ENCODE measurements at regions not wholly inside any gene's neighbourhood (a gene's known extent, or its start where the extent isn't known, plus 50 kb on each side); places are given as distances from the start of the nearest gene placed in this dataset.

- TF ChIP-seq CTCF (IDR thresholded peaks at IDR 0.05; ENCODE audit: low read length): no peak
- no peak for TF ChIP-seq EZH2phosphoT487 (IDR thresholded peaks at IDR 0.05; ENCODE audit: low read length)
- TF ChIP-seq EZH2 (optimal IDR thresholded peaks at IDR 0.05; ENCODE audit: low read depth, low read length): no peak
- Histone ChIP-seq H3K9me3 (replicated peaks; ENCODE audit: insufficient read depth, low read length) (no peaks in the 10 kb centered on the region), H3K27me3 (replicated peaks; ENCODE audit: insufficient read depth, low read length) (no peaks in the 10 kb centered on the region), H3K9ac (ENCODE audit: low read length) (no peak overlapping the region), H3K9me2 (replicated peaks; ENCODE audit: insufficient read depth, low read length) (no peaks in the 10 kb centered on the region), H3K4me1 (ENCODE audit: low read length) (peaks cover 19% of the 10 kb centered on the region), H3K4me3 (ENCODE audit: low read length) (no peak overlapping the region), H2AFZ (ENCODE audit: low read length) (no peak overlapping the region), H3K36me3 (replicated peaks; ENCODE audit: insufficient read depth, low read length) (no peaks in the 10 kb centered on the region), H3K27ac (ENCODE audit: low read length) (no peak overlapping the region), H4K20me1 (ENCODE audit: insufficient read depth, low read length) (no peaks in the 10 kb centered on the region), H3K4me2 (ENCODE audit: low read depth, low read length) (no peak overlapping the region), H3K79me2 (ENCODE audit: low read length) (no peaks in the 10 kb centered on the region), H3F3A (ENCODE audit: insufficient read depth, low read length) (peaks cover 5% of the 10 kb centered on the region; the same call in 1 of the 2 replicates)
- no peak for DNase-seq
Measured at GRCh38 chr2:177317857-177318256, 53.3 kb upstream of the NFE2L2 start.

- Histone ChIP-seq H4K20me1 (ENCODE audit: insufficient read depth, low read length) (no peaks in the 10 kb centered on the region), H2AFZ (ENCODE audit: low read length) (no peak overlapping the region), H3K4me1 (ENCODE audit: low read length) (peaks cover 19% of the 10 kb centered on the region), H3K27ac (ENCODE audit: low read length) (no peak overlapping the region), H3K36me3 (replicated peaks; ENCODE audit: insufficient read depth, low read length) (no peaks in the 10 kb centered on the region), H3K9ac (ENCODE audit: low read length) (no peak overlapping the region), H3K4me3 (ENCODE audit: low read length) (no peak overlapping the region), H3K79me2 (ENCODE audit: low read length) (no peaks in the 10 kb centered on the region), H3K27me3 (replicated peaks; ENCODE audit: insufficient read depth, low read length) (no peaks in the 10 kb centered on the region), H3K9me2 (replicated peaks; ENCODE audit: insufficient read depth, low read length) (no peaks in the 10 kb centered on the region), H3K9me3 (replicated peaks; ENCODE audit: insufficient read depth, low read length) (no peaks in the 10 kb centered on the region), H3K4me2 (ENCODE audit: low read depth, low read length) (no peak overlapping the region), H3F3A (ENCODE audit: insufficient read depth, low read length) (peaks cover 5% of the 10 kb centered on the region; the same call in 1 of the 2 replicates)
- no peak for DNase-seq
- no peak for TF ChIP-seq CTCF (IDR thresholded peaks at IDR 0.05; ENCODE audit: low read length)
- no peak for TF ChIP-seq EZH2phosphoT487 (IDR thresholded peaks at IDR 0.05; ENCODE audit: low read length)
- TF ChIP-seq EZH2 (optimal IDR thresholded peaks at IDR 0.05; ENCODE audit: low read depth, low read length): no peak
Measured at GRCh38 chr2:177318613-177319012, 54.1 kb upstream of the NFE2L2 start.

GRCh38 chr2:177320596-177320995 is 56.1 kb upstream of the NFE2L2 start:
- Histone ChIP-seq H2AFZ (ENCODE audit: low read length) (no peak overlapping the region), H3K4me3 (ENCODE audit: low read length) (no peak overlapping the region), H3K79me2 (ENCODE audit: low read length) (no peaks in the 10 kb centered on the region), H3K9me3 (replicated peaks; ENCODE audit: insufficient read depth, low read length) (no peaks in the 10 kb centered on the region), H3K9me2 (replicated peaks; ENCODE audit: insufficient read depth, low read length) (no peaks in the 10 kb centered on the region), H3K4me1 (ENCODE audit: low read length) (peaks cover 5% of the 10 kb centered on the region; the same call in 1 of the 2 replicates), H3K9ac (ENCODE audit: low read length) (no peak overlapping the region), H3F3A (ENCODE audit: insufficient read depth, low read length) (no peaks in the 10 kb centered on the region), H3K36me3 (replicated peaks; ENCODE audit: insufficient read depth, low read length) (no peaks in the 10 kb centered on the region), H3K4me2 (ENCODE audit: low read depth, low read length) (no peak overlapping the region), H4K20me1 (ENCODE audit: insufficient read depth, low read length) (no peaks in the 10 kb centered on the region), H3K27me3 (replicated peaks; ENCODE audit: insufficient read depth, low read length) (no peaks in the 10 kb centered on the region), H3K27ac (ENCODE audit: low read length) (no peak overlapping the region)
- no peak for DNase-seq
- TF ChIP-seq EZH2 (optimal IDR thresholded peaks at IDR 0.05; ENCODE audit: low read depth, low read length) (no peak), CTCF (IDR thresholded peaks at IDR 0.05; ENCODE audit: low read length) (no peak), EZH2phosphoT487 (IDR thresholded peaks at IDR 0.05; ENCODE audit: low read length) (no peak)
